GM21619 (cell line): ENCODE measurements at regions not wholly inside any gene's neighbourhood (a gene's known extent, or its start where the extent isn't known, plus 50 kb on each side); places are given as distances from the start of the nearest gene placed in this dataset.
"Not testable (repeated sequence)": the region's sequence is repeated elsewhere in the genome, so short reads cannot be mapped to it uniquely, and the experiment has no call there.

Experiments
- ATAC-seq: cut with Tn5 transposase; IDR thresholded peaks from one replicate; pipeline ENCODE4 v1.9.1; 2021; ENCODE audit not compliant: unreplicated experiment

DNA sequence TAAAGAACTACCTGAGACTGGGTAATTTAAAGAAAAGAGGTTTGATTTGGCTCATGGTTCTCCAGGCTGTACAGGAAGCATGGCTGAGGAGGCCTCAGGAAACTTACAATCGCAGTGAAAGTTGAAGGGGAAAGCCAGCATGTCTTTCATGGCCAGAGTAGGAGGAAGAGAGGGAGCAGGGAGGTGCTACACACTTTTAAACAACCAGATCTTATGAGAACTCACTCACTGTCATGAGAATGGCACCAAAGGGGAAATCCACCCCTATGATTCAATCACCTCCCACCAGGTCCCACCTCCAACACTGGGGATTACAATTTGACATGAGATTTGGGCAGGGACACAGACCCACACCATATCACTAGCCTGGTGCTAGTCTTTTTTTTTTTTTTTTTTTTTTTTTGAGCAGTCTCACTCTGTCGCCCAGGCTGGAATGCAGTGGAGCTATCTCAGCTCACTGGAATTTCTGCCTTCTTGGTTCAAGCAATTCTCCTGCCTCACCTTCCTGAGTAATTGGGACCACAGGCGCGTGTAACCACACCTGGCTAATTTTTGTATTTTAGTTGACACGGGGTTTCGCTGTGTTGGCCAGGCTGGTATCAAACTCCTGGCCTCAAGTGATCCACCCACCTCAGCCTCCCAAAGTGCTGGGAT, 56.4 kb upstream of the AUTS2 start:
- not testable (repeated sequence) for ATAC-seq

DNA sequence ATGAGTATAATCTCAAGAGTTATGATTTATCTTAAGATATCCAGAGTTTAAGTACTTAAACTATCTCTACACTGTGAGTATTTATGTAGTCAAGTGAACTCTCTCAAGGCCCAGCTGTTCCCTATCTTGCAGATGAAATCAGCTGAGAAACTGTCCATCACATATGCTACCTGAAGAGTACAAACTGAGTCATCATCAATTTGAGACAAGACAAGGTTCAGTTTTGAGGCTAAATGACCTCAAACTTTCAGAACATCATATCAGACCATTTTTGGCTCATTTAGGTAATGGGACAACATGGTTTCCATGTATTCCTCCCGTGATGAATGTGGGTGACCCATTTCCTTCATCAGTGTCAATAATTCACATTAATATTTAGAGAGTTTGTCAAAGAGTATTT, 53.1 kb upstream of the AUTS2 start:
- ATAC-seq = no peak
